Psoas muscle (tissue), 7 donors: ENCODE measurements at regions not wholly inside any gene's neighbourhood (a gene's known extent, or its start where the extent isn't known, plus 50 kb on each side); places are given as distances from the start of the nearest gene placed in this dataset.

Source experiments
- ATAC-seq, 4 donors: fragments of 200-7000 bp; cut with Tn5 transposase; one replicate each; pipeline ENCODE4 v1.9.1; 2020; ENCODE audit warnings: moderate library complexity in 3 of 4, mild to moderate bottlenecking in 2 of 4
- DNase-seq, 2 donors: peaks; one replicate each; pipeline ENCODE4 v3.0.0-alpha.2; 2020
- H3K27ac ChIP-seq: fragments of 200-600 bp; one replicate; pipeline ENCODE4 v1.8.0; 2022
- H3K27me3 ChIP-seq, 3 donors: fragments of 200-600 bp in 1 of 3; one replicate each; pipeline versions ENCODE4 v1.6.1 to v1.8.0; 2013 to 2022; ENCODE audit warnings: low read length in 2 of 3, mild to moderate bottlenecking in 2 of 3, moderate library complexity in 1 of 3; ENCODE audit not compliant: insufficient read depth in 3 of 3
- H3K36me3 ChIP-seq, 2 donors: fragments of 200-600 bp in 1 of 2; one replicate each; pipeline versions ENCODE4 v1.6.1 to v1.8.0; 2013 to 2022; ENCODE audit warnings: low read depth in 1 of 2, mild to moderate bottlenecking in 1 of 2, moderate library complexity in 1 of 2; ENCODE audit not compliant: insufficient read depth in 1 of 2
- H3K4me1 ChIP-seq: fragments of 200-600 bp; one replicate; pipeline ENCODE4 v1.8.0; 2022
- H3K4me3 ChIP-seq: fragments of 200-600 bp; one replicate; pipeline ENCODE4 v1.8.0; 2022; ENCODE audit warnings: mild to moderate bottlenecking
- H3K9me3 ChIP-seq: fragments of 200-600 bp; one replicate; pipeline ENCODE4 v1.8.0; 2022
- CTCF ChIP-seq: fragments of 200-600 bp; IDR thresholded peaks from one replicate; pipeline ENCODE4 v1.8.0; 2022; ENCODE audit warnings: antibody characterized with exemption
- WGBS, 3 donors: extraction: QIAGEN DNeasy Blood & Tissue Kit; methylation state at CpG; one replicate each; pipeline versions ENCODE4 v1.1.6 to v1.1.7; 2013; 5-methylcytosine and 5-hydroxymethylcytosine counted together
- intact Hi-C, 2 donors: fragments of 100-400 bp; cut with DNase I; formaldehyde crosslinking; loops; one replicate each; pipeline versions ENCODE4 v1.11.0 to v1.14.2; 2022
- donor health status: healthy with polysubstance abuse.
- donor health status: DM: no; HTN: no; CAD: no; lungs with moderate emphysema.
- donor health status: Bipolar disorder and iron deficiency.
- donor health status: healthy.
- donor health status: DM: yes; HTN: yes; CAD: no.
- donor health status: DM: no; HTN: no; CAD: no.
- donor health status: DM: yes; HTN: yes; CAD: no.

DNA sequence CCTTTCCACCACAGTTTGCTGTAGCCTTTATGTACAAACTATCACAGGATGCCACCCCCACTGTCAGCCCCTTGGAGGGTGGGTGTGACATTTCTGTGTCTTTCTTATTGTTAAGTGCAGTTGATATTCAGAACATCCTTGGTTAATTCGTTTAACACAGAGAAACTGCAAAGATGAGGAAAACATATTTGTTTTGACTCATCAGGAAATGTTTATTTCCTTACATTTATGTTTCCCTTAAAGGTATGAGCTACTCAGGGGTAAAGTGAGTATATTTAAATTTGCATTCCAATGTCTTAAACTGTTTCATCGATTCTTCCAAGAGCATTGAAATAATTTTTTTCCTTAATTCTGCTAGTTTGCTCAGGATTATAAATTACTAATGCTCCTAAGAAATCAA, 243.4 kb downstream of the RDH14 start:
- Histone ChIP-seq H3K36me3 (no peaks in the 10 kb centered on the region), H3K4me1 (no peaks in the 10 kb centered on the region), H3K4me3 (no peak overlapping the region), H3K27ac (no peak overlapping the region), H3K9me3 (peaks cover 4% of the 10 kb centered on the region), H3K27me3 (no peaks in the 10 kb centered on the region)
- ATAC-seq = no peak
- TF ChIP-seq CTCF = no peak
- DNase-seq = no peak
- intact Hi-C loops = no loop called here
- WGBS, 3 donors = 43 to 53% (median 52%) methylated on average over 2 of the region's 2 CpGs

DNA sequence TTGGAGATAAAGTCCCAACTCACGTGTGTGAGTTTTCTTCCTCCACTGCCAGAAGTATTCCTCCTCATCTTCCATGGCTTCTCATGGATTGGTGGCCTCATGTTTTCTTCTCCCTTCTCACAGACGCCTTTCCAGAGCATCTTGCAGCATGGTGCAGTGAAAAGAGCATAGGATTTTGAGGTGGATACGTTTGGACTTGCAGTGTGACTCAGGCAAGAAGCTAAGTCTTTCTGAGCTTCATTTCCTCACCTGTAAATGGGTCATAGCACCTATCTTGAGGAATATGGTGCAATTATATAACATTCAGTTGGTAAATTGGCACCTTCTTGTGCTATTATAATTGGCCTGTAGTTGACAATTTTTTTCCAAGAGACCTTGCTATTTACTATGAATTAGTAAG, 247.6 kb downstream of the RDH14 start:
- H3K36me3 ChIP-seq = no peaks in the 10 kb centered on the region
- ATAC-seq = no peak
- DNase-seq = no peak

DNA sequence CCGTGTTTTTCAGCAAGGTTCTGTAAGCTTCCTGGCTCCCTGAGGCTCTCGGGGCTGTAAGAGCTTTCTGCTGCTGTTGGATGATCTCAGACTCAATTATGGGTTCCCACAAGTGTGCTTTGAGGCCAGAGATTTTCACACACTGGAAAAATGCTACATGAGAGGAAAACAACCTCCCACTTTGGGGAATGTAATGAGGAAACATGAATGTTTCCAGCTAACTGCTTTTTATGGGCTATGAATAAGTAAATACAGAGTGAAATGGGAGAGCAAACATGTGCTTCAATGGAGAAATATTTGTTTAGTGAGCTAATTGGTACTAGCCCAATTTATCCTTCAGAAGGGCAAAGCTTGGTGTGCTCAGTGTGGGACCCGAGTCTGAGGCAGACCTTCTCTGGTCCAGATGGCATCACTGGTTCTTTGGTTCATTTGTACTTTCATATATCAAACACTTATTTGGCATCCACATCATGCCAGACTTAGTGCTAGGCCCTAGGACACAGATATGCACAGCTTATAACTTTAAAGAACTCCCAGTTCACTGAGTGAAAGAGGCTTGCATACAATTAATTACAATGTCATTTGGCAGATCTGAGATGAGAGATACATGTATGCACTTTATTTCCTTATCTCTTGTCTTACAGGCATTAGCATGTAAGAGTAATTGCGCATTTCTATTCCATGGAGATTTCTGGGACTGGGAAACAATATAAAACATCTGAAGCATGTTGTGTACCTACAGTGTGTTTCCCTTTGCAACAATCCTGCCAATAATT, 248.8 kb downstream of the RDH14 start:
- Histone ChIP-seq H3K36me3 (no peaks in the 10 kb centered on the region), H3K4me3 (no peak overlapping the region), H3K27me3 (no peaks in the 10 kb centered on the region), H3K27ac (no peak overlapping the region), H3K4me1 (no peaks in the 10 kb centered on the region), H3K9me3 (peaks cover 4% of the 10 kb centered on the region)
- intact Hi-C loops = no loop called here
- no peak for ATAC-seq
- no peak for TF ChIP-seq CTCF
- 36 to 41% (median 37%) methylated on average over 4 of the region's 4 CpGs for WGBS, 3 donors
- no peak for DNase-seq

More for the DNA sequence above, 247.6 kb downstream of the RDH14 start:
- Histone ChIP-seq H3K4me3 (no peak overlapping the region), H3K27ac (no peak overlapping the region), H3K4me1 (no peaks in the 10 kb centered on the region), H3K9me3 (peaks cover 4% of the 10 kb centered on the region), H3K27me3 (no peaks in the 10 kb centered on the region)
- TF ChIP-seq CTCF = no peak
- intact Hi-C loops = no loop called here
- 55 to 68% (median 66%) methylated on average over 3 of the region's 3 CpGs for WGBS, 3 donors

DNA sequence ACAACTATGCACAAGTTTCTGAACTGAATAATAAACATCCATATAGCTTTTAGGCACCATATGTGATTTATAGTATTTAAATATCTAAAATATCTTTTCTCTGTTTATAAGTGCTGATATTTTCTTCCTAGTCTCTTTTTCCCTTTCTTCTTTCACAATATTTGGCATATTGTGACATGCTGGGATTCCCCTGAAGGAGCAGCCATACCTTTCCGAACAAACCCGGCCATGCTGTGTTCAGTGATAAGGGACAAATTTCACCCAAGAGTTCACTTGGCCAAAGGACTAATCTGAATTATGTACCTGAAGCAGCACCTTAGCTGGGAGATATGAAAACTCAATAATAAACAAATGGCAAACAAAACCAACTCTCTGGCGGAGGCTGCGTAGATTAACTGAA, 250.8 kb downstream of the RDH14 start:
- H3K9me3 ChIP-seq = peaks cover 4% of the 10 kb centered on the region
- H3K27me3 ChIP-seq = no peaks in the 10 kb centered on the region
- H3K4me1 ChIP-seq = no peaks in the 10 kb centered on the region
- H3K27ac ChIP-seq = no peak overlapping the region
- DNase-seq (no peak), ATAC-seq (no peak)
- TF ChIP-seq CTCF = no peak
- no peak overlapping the region for H3K4me3 ChIP-seq
- H3K36me3 ChIP-seq = no peaks in the 10 kb centered on the region
- intact Hi-C loops = no loop called here
- 95 to 97% (median 95%) methylated on average over 4 of the region's 4 CpGs for WGBS, 3 donors

- H3K36me3 ChIP-seq = no peaks in the 10 kb centered on the region
- intact Hi-C loops = no loop called here
- H3K4me1 ChIP-seq = no peaks in the 10 kb centered on the region
- H3K27me3 ChIP-seq = no peaks in the 10 kb centered on the region
- DNase-seq (no peak), ATAC-seq (no peak)
- no peak overlapping the region for H3K4me3 ChIP-seq
- H3K9me3 ChIP-seq = peaks cover 4% of the 10 kb centered on the region
- TF ChIP-seq CTCF = no peak
- no peak overlapping the region for H3K27ac ChIP-seq
These were observed 251.3 kb downstream of the RDH14 start for GRCh38 chr2:18309188-18309587.
